Hematopoietic multipotent progenitor cell treated with erythropoietin and hydrocortisone succinate and interleukin-3 and kit ligand, for 8 days (in vitro differentiated cells): ENCODE measurements at regions not wholly inside any gene's neighbourhood (a gene's known extent, or its start where the extent isn't known, plus 50 kb on each side); places are given as distances from the start of the nearest gene placed in this dataset.
"Not testable (repeated sequence)": the region's sequence is repeated elsewhere in the genome, so short reads cannot be mapped to it uniquely, and the experiment has no call there.

Source experiments
- DNase-seq: peaks from one replicate; pipeline ENCODE4 v3.0.0-alpha.2; 2015

GRCh38 chr9:87160148-87161102 lies 213.1 kb upstream of the GAS1 start:
- DNase-seq, result no peak

- DNase-seq, result no peak
Measured at GRCh38 chr9:87167161-87167560, 219.9 kb upstream of the GAS1 start.

GRCh38 chr9:87167582-87167981 lies 220.3 kb upstream of the GAS1 start:
- DNase-seq, result no peak

- no peak for DNase-seq
Measured at GRCh38 chr9:87178302-87178701, 231.0 kb upstream of the GAS1 start.

GRCh38 chr9:87179553-87180340 lies 232.4 kb upstream of the GAS1 start:
- no peak for DNase-seq

- DNase-seq, result peak; percentile 25
Measured at GRCh38 chr9:87180361-87180760, 233.1 kb upstream of the GAS1 start.

- no peak for DNase-seq
Measured at GRCh38 chr9:87180841-87181240, 233.5 kb upstream of the GAS1 start.

GRCh38 chr9:87181670-87182069 lies 234.4 kb upstream of the GAS1 start:
- DNase-seq, result no peak

GRCh38 chr9:87184956-87185642 lies 237.8 kb upstream of the GAS1 start:
- no peak for DNase-seq

- DNase-seq, result no peak
Measured at GRCh38 chr9:87187656-87188055, 240.3 kb upstream of the GAS1 start.

GRCh38 chr9:87189006-87189405 lies 241.7 kb upstream of the GAS1 start:
- no peak for DNase-seq

- DNase-seq, result no peak
Measured at GRCh38 chr9:87193151-87193550, 245.8 kb upstream of the GAS1 start.

- no peak for DNase-seq
Measured at GRCh38 chr9:87193925-87194868, 246.9 kb upstream of the GAS1 start.

- no peak for DNase-seq
Measured at GRCh38 chr9:87195306-87195705, 248.0 kb upstream of the GAS1 start.

- DNase-seq, result no peak
Measured at GRCh38 chr9:87197349-87198130, 250.2 kb upstream of the GAS1 start.

GRCh38 chr9:87198716-87199115 lies 251.4 kb upstream of the GAS1 start:
- DNase-seq, result no peak

- DNase-seq, result no peak
Measured at GRCh38 chr9:87199278-87199677, 252.0 kb upstream of the GAS1 start.

- no peak for DNase-seq
Measured at GRCh38 chr9:87199782-87200181, 252.5 kb upstream of the GAS1 start.

- no peak for DNase-seq
Measured at GRCh38 chr9:87201351-87201751, 254.0 kb upstream of the GAS1 start.

- DNase-seq, result no peak
Measured at GRCh38 chr9:87206064-87206661, 258.9 kb upstream of the GAS1 start.

- DNase-seq, result not testable (repeated sequence)
Measured at GRCh38 chr9:87210658-87211057, 263.4 kb upstream of the GAS1 start.
